Spinal cord (tissue), 9 donors: ENCODE measurements at regions not wholly inside any gene's neighbourhood (a gene's known extent, or its start where the extent isn't known, plus 50 kb on each side); places are given as distances from the start of the nearest gene placed in this dataset.
"Not testable (repeated sequence)": the region's sequence is repeated elsewhere in the genome, so short reads cannot be mapped to it uniquely, and the experiment has no call there.

Source experiments
- DNase-seq, 6 donors: peaks; one replicate each; pipeline versions ENCODE4 v3.0.0 to v3.0.0-alpha.2; 2013 to 2015; ENCODE audit warnings: low spot score in 6 of 6, low read depth in 4 of 6
- H3K27ac ChIP-seq: one replicate; pipeline ENCODE4 v1.5.1; 2013; ENCODE audit warnings: low read depth, low read length, control low read depth
- H3K27me3 ChIP-seq: one replicate; pipeline ENCODE4 v1.6.1; 2013; ENCODE audit warnings: low read length; ENCODE audit not compliant: control insufficient read depth, insufficient read depth
- H3K36me3 ChIP-seq: one replicate; pipeline ENCODE4 v1.6.1; 2013; ENCODE audit warnings: low read length; ENCODE audit not compliant: control insufficient read depth, insufficient read depth
- H3K4me1 ChIP-seq: one replicate; pipeline ENCODE4 v1.6.1; 2013; ENCODE audit warnings: low read length; ENCODE audit not compliant: control insufficient read depth, insufficient read depth
- H3K4me3 ChIP-seq: one replicate; pipeline ENCODE4 v1.5.1; 2013; ENCODE audit warnings: low read depth, low read length, control low read depth
- H3K9me3 ChIP-seq: one replicate; pipeline ENCODE4 v1.6.1; 2013; ENCODE audit warnings: low read length; ENCODE audit not compliant: control insufficient read depth, insufficient read depth
- WGBS: methylation state at CpG from one replicate; pipeline ENCODE4 v1.1.5; 2013; ENCODE audit warnings: missing lambda C conversion rate; ENCODE audit not compliant: insufficient coverage; 5-methylcytosine and 5-hydroxymethylcytosine counted together
- donor health status: healthy.

DNA sequence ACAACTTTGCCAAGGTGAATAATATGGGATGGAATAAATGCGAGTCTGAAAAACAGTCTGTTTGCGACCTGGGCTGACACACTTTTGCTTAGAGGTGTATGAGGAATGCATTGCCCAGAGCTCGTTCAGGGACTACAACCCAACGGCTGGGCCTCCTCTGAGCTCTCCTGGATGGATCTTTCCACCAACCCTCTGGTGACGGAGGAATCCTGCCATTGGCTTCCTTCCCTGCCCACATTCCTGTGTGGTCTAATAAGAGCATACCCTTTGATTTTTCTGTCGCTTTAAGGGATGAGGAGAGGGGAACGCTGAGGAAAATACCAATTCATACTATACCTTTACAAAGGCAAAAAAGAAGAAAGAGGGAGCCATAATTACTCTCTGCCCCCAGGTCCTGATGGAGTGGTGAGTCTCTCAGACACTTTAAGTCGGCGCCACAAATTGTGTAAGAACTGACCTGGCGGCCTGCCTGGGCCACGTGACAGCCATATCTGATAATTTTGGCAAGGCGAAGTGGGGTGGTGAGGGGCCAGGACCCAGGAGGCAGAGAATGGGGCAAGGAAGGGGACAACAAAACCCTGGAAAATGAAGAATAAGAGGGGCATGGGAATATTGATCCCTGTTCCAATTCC is 265.2 kb upstream of the MSX2 start:
- no peak overlapping the region for H3K27ac ChIP-seq
- no peak for DNase-seq
- no peaks in the 10 kb centered on the region for H3K36me3 ChIP-seq
- no peaks in the 10 kb centered on the region for H3K27me3 ChIP-seq
- no peaks in the 10 kb centered on the region for H3K4me1 ChIP-seq
- no peak overlapping the region for H3K4me3 ChIP-seq
- H3K9me3 ChIP-seq, result no peaks in the 10 kb centered on the region
- 73% methylated on average over 9 of the region's 12 CpGs for WGBS

DNA sequence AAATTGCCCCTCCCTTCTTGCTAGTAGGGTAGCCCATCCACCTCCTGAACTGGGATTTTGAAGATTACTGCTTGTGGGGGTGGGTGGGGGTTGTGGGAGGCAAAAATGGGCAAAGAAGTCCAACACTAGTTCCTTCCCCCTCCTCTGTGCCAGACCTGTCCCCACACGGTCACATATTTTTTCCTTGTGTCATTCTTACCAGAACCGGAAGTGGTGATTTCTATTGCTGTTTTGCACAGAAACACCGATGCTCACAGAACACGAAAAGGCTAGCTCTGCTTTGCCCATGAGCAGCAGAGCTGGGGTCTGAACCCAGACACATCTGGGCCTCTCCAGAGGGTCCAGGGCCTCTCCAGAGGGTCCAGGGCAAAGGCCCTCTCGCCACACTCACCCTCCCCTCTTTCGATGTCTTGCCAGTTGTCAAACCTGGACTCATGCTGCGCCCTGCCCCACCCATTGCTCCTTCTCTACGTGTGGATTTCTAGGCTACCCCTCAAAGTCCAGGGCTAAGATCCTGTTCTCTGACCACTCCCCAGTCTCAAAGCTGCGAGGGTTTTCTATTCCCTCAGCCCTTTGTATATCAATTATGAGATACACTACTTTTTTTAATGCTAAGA is 264.4 kb upstream of the MSX2 start:
- no peaks in the 10 kb centered on the region for H3K9me3 ChIP-seq
- H3K27ac ChIP-seq, result no peak overlapping the region
- H3K27me3 ChIP-seq, result no peaks in the 10 kb centered on the region
- no peaks in the 10 kb centered on the region for H3K4me1 ChIP-seq
- H3K36me3 ChIP-seq, result no peaks in the 10 kb centered on the region
- 77% methylated on average over 8 of the region's 9 CpGs for WGBS
- H3K4me3 ChIP-seq, result no peak overlapping the region
- DNase-seq, result no peak

DNA sequence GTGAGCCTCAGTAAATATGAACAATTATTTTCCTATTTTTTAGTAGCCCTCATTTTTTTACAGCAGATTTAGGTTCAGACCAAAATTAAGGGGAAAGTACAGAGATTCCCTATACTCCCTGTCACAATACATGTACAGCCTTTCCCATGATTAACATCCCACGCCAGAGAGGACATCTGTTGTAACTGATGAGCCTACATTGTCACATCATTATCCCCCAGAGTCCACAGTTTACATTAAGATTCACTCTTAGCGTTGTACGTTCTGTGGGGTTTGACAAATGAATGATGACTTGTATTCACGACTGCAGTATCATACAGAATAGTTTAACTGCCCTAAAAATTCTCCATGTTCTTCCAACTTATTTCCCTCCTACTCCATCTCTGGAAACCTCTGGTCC is 262.3 kb upstream of the MSX2 start:
- H3K9me3 ChIP-seq, result no peaks in the 10 kb centered on the region
- H3K4me1 ChIP-seq, result no peaks in the 10 kb centered on the region
- H3K27ac ChIP-seq, result no peak overlapping the region
- DNase-seq, result no peak
- no CpG with 5 or more reads among the region's 4 CpGs for WGBS
- no peaks in the 10 kb centered on the region for H3K27me3 ChIP-seq
- no peak overlapping the region for H3K4me3 ChIP-seq
- no peaks in the 10 kb centered on the region for H3K36me3 ChIP-seq

DNA sequence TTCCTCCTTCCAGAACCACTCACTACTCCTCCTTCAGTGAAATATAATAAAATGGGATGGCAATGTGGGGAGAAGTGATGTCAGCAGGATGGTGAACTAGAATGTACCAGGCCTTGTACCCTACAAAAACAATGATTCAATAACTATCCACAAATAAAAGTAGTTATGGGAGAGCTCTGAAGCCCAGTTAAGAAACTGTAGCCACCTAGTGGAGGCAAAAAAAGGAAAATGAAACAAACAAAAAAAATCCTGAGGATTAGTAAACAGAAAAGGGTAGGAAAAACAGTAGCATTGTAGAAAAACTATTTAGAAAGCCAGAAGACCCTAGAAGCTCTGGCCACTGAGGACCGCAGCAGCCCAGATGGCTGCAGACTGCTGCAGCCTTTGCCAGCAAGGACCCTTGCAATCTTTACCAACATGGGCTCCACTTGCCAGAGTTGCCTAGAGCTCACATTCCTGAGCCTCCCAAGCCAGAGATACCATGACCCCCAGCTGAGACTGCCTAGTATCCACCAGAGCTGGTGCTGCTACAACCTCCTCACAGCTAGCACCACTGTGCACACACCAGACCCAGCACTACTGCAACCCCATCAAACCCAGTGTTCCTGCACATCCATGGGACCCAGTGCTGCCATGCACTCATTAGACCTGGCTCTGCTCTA is 259.7 kb upstream of the MSX2 start:
- no peak for DNase-seq
- no peaks in the 10 kb centered on the region for H3K36me3 ChIP-seq
- H3K27ac ChIP-seq, result no peak overlapping the region
- no peaks in the 10 kb centered on the region for H3K27me3 ChIP-seq
- no peaks in the 10 kb centered on the region for H3K4me1 ChIP-seq
- H3K9me3 ChIP-seq, result no peaks in the 10 kb centered on the region
- 88% methylated on average over 1 of the region's 1 CpG for WGBS
- no peak overlapping the region for H3K4me3 ChIP-seq

DNA sequence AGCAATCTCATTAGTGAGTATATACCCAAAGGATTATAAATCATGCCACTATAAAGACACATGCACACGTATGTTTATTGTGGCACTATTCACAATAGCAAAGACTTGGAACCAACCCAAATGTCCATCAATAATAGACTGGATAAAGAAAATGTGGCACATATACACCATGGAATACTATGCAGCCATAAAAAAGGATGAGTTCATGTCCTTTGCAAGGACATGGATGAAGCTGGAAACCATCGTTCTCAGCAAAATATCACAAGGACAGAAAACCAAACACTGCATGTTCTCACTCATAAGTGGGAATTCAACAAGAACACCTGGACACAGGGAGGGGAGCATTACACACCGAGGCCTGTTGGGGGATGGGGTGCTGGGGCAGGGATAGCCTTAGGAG is 252.9 kb upstream of the MSX2 start:
- not testable (repeated sequence) for DNase-seq, H3K4me3 ChIP-seq
- WGBS, result no CpG with 5 or more reads among the region's 3 CpGs

DNA sequence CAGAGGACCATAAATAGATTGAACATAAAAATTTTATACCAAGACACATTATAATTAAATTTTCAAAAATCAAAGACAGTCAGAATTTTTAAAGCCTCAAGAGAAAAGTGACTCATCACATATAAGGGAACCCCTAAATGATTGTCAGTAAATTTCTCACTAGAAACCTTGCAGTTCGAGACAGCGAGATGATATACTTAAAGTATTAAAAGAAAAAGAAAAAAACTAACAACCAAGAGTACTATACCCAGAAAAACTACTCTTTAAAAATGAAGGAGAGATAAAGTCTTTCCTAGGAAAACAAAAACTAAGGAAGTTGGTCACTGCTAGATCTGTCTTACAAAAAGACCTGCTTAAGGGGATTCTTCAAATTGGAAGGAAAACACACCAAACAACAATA is 251.4 kb upstream of the MSX2 start:
- WGBS, result no CpG with 5 or more reads among the region's 2 CpGs
- Histone ChIP-seq H3K27me3 (no peaks in the 10 kb centered on the region), H3K9me3 (no peaks in the 10 kb centered on the region), H3K27ac (no peak overlapping the region), H3K36me3 (no peaks in the 10 kb centered on the region), H3K4me3 (no peak overlapping the region), H3K4me1 (no peaks in the 10 kb centered on the region)
- DNase-seq, result no peak

More for the DNA sequence above, 252.9 kb upstream of the MSX2 start:
- H3K27me3 ChIP-seq, H3K27ac ChIP-seq, H3K9me3 ChIP-seq, H3K4me1 ChIP-seq, H3K36me3 ChIP-seq: not testable (repeated sequence)

DNA sequence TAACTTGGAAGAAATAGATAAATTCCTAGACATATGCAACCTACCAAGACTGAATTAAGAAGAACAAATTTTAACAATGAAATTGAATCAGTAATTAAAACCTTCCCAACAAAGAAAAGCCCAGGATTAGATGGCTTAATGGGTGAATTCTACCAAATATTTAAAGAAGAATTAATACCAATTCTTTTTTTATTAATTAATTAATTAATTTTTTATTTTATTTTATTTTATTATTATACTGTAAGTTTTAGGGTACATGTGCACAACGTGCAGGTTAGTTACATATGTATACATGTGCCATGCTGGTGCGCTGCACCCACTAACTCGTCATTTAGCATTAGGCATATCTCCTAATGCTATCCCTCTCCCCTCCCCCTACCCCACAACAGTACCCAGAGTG is 248.4 kb upstream of the MSX2 start:
- not testable (repeated sequence) for H3K9me3 ChIP-seq, H3K27ac ChIP-seq, H3K4me1 ChIP-seq, H3K27me3 ChIP-seq, DNase-seq, H3K4me3 ChIP-seq, H3K36me3 ChIP-seq
- WGBS, result no CpG with 5 or more reads among the region's 3 CpGs

DNA sequence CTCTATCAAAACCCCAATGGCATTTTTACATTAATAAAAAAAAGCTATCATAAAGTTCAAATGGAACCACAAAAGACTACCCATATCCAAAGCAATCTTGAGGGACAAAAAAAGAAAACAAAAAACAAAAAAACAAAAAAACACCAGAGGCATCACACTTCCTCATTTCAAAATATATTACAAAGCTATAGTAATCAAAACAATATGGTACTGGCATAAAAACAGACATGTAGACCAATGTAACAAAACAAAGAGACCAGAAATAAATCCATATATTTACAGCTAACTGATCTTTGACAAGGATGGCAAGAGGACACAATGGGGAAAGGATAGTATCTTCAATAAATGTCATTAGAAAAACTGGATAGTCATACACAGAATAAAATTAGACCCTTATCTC is 245.1 kb upstream of the MSX2 start:
- no peak for DNase-seq
- no peak overlapping the region for H3K4me3 ChIP-seq
- no peak overlapping the region for H3K27ac ChIP-seq
- no peaks in the 10 kb centered on the region for H3K4me1 ChIP-seq
- peaks cover 6% of the 10 kb centered on the region for H3K9me3 ChIP-seq
- no peaks in the 10 kb centered on the region for H3K27me3 ChIP-seq
- no peaks in the 10 kb centered on the region for H3K36me3 ChIP-seq

DNA sequence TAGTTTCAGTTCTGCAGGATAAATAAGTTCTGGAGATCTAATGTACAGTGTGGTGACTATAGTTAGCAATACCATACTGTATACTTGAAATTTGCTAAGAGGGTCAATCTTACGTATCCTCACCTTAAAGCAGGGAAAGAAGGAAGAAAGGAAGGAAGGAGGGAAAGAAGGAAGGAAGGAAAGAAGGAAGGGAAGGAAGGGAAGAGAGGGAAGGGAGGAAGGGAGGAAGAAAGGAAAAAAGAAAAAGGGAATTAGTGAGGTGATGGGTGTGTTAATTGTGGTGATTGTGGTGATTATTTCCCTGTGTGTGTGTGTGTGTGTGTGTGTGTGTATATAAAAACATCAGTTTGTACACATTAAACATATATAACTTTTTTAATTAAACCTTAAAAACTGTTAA is 242.6 kb upstream of the MSX2 start:
- no peak for DNase-seq
- Histone ChIP-seq H3K4me1 (no peaks in the 10 kb centered on the region), H3K27ac (no peak overlapping the region), H3K9me3 (peaks cover 8% of the 10 kb centered on the region), H3K36me3 (no peaks in the 10 kb centered on the region), H3K27me3 (no peaks in the 10 kb centered on the region), H3K4me3 (no peak overlapping the region)
- no CpG with 5 or more reads among the region's 1 CpG for WGBS

DNA sequence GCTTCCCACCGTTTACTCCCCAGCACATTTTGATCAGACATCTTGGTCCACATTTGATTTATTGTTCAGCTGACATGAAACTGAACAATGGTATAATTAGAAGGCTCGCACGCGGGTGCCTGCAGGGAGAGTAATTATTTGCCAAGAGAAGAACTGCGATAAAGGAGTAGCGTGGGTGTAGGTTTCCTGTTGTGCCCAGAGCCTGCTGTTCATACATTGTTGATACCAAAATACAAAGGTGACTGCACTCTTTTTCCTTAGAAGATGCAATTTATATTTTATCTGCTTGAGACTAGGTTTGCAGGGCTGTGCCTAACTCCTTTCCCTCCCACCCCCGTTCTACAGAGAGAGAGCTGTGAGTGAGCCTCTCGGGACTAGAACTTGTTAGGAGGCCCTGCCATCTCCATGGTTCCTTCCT is 241.8 kb upstream of the MSX2 start:
- peak in 1 of 6 donors; percentile 79 for DNase-seq
- Histone ChIP-seq H3K9me3 (peaks cover 8% of the 10 kb centered on the region), H3K27me3 (no peaks in the 10 kb centered on the region), H3K4me3 (no peak overlapping the region), H3K27ac (no peak overlapping the region), H3K4me1 (no peaks in the 10 kb centered on the region), H3K36me3 (no peaks in the 10 kb centered on the region)
- 7% methylated on average over 3 of the region's 8 CpGs for WGBS
